ENCODE measurements at regions not wholly inside any gene's neighbourhood (a gene's known extent, or its start where the extent isn't known, plus 50 kb on each side); places are given as distances from the start of the nearest gene placed in this dataset.
"Not testable (repeated sequence)": the region's sequence is repeated elsewhere in the genome, so short reads cannot be mapped to it uniquely, and the experiment has no call there.

DNA sequence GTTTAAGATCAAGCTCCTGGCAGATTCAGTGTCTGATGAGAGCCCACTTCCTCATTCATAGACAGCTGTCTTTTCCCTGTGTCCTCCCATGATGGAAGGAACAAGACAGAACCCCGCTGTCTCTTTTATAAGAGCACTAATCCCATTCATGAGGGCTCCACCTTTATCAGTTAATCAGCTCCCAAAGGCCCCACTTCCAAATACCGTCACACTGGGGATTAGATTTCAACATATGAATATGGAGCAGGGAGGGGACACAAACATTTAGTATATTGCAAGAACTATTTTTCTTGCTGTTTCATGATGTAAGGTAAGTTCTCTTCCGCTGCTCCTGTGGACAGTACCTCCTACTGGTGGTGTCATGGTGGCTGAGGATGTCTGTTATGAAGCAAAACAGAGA lies 158.3 kb upstream of the IRAK1BP1 start:
- Mint-ChIP-seq H3K9me3 (no peaks in the 10 kb centered on the region), H3K27ac (no peak overlapping the region), H3K4me1 (no peaks in the 10 kb centered on the region), H3K27me3 (ENCODE audit: low read depth, poor library complexity) (peaks cover 5% of the 10 kb centered on the region), H3K36me3 (ENCODE audit: low read depth) (no peaks in the 10 kb centered on the region), H3K4me3 (no peak overlapping the region)
- TF ChIP-seq, protein P1, sequence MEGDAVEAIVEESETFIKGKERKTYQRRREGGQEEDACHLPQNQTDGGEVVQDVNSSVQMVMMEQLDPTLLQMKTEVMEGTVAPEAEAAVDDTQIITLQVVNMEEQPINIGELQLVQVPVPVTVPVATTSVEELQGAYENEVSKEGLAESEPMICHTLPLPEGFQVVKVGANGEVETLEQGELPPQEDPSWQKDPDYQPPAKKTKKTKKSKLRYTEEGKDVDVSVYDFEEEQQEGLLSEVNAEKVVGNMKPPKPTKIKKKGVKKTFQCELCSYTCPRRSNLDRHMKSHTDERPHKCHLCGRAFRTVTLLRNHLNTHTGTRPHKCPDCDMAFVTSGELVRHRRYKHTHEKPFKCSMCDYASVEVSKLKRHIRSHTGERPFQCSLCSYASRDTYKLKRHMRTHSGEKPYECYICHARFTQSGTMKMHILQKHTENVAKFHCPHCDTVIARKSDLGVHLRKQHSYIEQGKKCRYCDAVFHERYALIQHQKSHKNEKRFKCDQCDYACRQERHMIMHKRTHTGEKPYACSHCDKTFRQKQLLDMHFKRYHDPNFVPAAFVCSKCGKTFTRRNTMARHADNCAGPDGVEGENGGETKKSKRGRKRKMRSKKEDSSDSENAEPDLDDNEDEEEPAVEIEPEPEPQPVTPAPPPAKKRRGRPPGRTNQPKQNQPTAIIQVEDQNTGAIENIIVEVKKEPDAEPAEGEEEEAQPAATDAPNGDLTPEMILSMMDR (IDR thresholded peaks at IDR 0.05), result no peak
- DNase-seq, result no peak

DNA sequence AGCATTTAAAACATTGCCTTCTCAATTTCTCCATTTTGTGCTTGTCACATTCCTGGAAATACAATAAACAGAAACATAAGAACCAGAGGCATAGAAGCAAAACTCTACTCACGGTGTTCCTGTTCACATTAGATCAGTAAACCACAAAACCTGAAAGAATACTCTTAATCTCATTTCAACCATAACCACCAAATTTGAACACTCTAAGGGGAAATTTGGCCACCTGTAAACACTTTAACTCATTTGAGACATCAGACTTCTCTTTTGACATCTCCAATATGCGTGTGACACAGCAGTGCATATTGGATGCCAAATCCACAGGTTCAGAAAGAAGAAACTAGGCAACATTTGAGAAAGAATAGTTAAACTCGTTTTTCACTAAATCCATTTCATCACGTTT lies 153.8 kb upstream of the IRAK1BP1 start:
- Mint-ChIP-seq H3K36me3 (ENCODE audit: low read depth) (no peaks in the 10 kb centered on the region), H3K27ac (no peak overlapping the region)
- TF ChIP-seq, protein P1 (IDR thresholded peaks at IDR 0.05), result no peak

DNA sequence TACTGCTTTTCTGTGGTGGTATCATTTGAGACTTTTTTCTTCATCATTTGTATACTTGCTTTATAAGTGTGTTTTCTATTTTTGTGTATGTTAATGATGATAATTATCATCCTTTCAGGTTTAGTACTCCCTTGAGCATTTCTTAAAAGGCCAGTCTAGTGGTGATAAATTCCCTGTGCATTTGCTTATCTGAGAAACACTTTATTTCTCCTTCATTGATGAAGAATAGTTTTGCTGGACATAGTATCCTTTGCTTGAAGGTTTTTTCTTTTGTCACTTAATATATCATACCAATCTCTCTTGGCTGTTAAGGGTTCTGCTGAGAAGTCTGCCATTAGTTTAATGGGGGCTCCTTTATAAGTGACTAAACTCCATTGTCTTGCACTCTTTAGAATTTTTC lies 123.2 kb upstream of the IRAK1BP1 start:
- DNase-seq, result no peak
- H3K27me3 Mint-ChIP-seq (ENCODE audit: low read depth, poor library complexity), result no peaks in the 10 kb centered on the region
- H3K4me1 Mint-ChIP-seq, result no peaks in the 10 kb centered on the region
- no peaks in the 10 kb centered on the region for H3K36me3 Mint-ChIP-seq (ENCODE audit: low read depth)
- peaks cover 78% of the 10 kb centered on the region for H3K9me3 Mint-ChIP-seq
- no peak overlapping the region for H3K27ac Mint-ChIP-seq
- TF ChIP-seq, protein P1 (IDR thresholded peaks at IDR 0.05), result no peak
- no peak overlapping the region for H3K4me3 Mint-ChIP-seq

More for the DNA sequence above, 153.8 kb upstream of the IRAK1BP1 start:
- no peaks in the 10 kb centered on the region for H3K4me1 Mint-ChIP-seq
- no peaks in the 10 kb centered on the region for H3K27me3 Mint-ChIP-seq (ENCODE audit: low read depth, poor library complexity)
- no peak for DNase-seq
- H3K4me3 Mint-ChIP-seq, result no peak overlapping the region
- no peaks in the 10 kb centered on the region for H3K9me3 Mint-ChIP-seq

DNA sequence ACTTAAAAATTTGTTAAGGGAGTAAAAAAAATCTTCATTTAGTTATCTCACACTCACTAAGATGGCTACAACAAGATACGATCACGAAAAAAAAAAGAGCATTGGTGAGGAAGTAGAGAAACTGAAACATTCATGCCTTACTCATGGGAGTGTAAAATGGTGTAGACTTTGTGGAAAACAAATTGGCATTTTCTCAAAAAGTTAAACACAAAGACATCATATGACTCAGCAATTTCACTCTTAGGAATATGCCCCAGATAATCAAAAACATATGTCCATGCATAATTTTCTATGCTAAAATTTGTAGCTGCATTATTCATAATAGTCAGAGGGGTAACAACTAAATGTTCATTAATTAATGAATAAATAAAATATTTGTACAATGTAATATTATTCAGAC lies 120.9 kb upstream of the IRAK1BP1 start:
- Mint-ChIP-seq H3K36me3 (ENCODE audit: low read depth) (no peaks in the 10 kb centered on the region), H3K4me3 (no peak overlapping the region), H3K27me3 (ENCODE audit: low read depth, poor library complexity) (no peaks in the 10 kb centered on the region), H3K9me3 (peaks cover 58% of the 10 kb centered on the region), H3K4me1 (no peaks in the 10 kb centered on the region), H3K27ac (no peak overlapping the region)
- DNase-seq, result no peak
- TF ChIP-seq, protein P1 (IDR thresholded peaks at IDR 0.05), result no peak

DNA sequence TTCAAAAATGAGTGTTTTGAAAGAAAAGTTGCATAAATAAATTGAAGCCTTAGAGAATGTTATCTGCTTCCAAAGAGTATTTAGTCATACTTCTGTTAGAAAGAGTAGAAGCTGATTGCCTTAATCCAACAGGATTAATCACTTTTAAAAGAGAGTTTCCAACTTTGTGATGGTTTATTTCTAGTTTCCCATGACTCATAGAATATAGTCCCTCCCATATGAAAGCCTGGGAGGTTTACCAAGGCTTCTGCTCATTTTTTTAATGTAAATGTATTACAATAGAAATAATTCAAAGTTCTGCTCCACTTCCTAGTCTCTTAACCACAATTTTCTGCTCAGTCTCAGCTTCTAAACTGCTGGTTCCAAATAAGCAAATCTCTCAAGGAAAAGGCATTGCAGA lies 118.0 kb upstream of the IRAK1BP1 start:
- Mint-ChIP-seq H3K36me3 (ENCODE audit: low read depth) (no peaks in the 10 kb centered on the region), H3K4me1 (no peaks in the 10 kb centered on the region), H3K4me3 (no peak overlapping the region), H3K27ac (no peak overlapping the region), H3K9me3 (peaks cover 40% of the 10 kb centered on the region), H3K27me3 (ENCODE audit: low read depth, poor library complexity) (no peaks in the 10 kb centered on the region)
- TF ChIP-seq, protein P1 (IDR thresholded peaks at IDR 0.05), result no peak
- no peak for DNase-seq

DNA sequence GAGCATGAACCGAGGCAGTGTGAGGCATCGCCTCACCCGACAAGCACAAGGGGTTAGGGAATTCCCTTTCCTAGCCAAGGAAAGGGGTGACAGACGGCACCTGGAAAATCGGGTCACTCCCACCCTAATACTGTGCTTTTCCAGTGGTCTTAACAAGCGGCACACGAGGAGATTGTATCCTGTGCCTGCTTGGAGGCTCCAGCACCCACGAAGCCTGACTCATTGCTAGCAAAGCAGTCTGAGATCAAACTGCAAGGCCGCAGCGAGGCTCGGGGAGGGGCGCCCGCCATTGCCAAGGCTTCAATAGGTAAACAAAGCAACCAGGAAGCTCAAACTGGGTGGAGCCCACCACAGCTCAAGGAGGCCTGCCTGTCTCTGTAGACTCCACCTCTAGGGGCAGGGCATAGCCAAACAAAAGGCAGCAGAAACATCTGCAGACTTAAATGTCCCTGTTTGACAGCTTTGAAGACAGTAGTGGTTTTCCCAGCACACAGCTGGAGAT lies 109.0 kb upstream of the IRAK1BP1 start:
- H3K4me3 Mint-ChIP-seq; H3K27ac Mint-ChIP-seq; H3K36me3 Mint-ChIP-seq (ENCODE audit: low read depth); DNase-seq; H3K27me3 Mint-ChIP-seq (ENCODE audit: low read depth, poor library complexity); H3K4me1 Mint-ChIP-seq: not testable (repeated sequence)
- peaks cover 40% of the 10 kb centered on the region for H3K9me3 Mint-ChIP-seq
